ENCODE measurements at regions not wholly inside any gene's neighbourhood (a gene's known extent, or its start where the extent isn't known, plus 50 kb on each side); places are given as distances from the start of the nearest gene placed in this dataset.

- TF ChIP-seq CTCF (IDR thresholded peaks at IDR 0.05 in 8 of 11, conservative IDR thresholded peaks at IDR 0.05 in 3 of 11) (no peak), POLR2A (IDR thresholded peaks at IDR 0.05) (no peak), POLR2AphosphoS5 (IDR thresholded peaks at IDR 0.05) (no peak)
Observed at GRCh38 chr13:97521726-97522125, 87.8 kb downstream of the RAP2A start.
